WTC11 (cell line): ENCODE measurements at regions not wholly inside any gene's neighbourhood (a gene's known extent, or its start where the extent isn't known, plus 50 kb on each side); places are given as distances from the start of the nearest gene placed in this dataset.

ENCODE experiments used
- ATAC-seq: fragments of 200-7000 bp; cut with Tn5 transposase; 2 replicates; pipeline ENCODE4 v1.10.0; 2021; ENCODE audit warnings: mild to moderate bottlenecking, moderate library complexity
- CTCF ChIA-PET: fragments of 300-600 bp; sonication (Branson Sonifier 250); formaldehyde crosslinking; loops from one replicate; lab custom pipeline; 2021; ENCODE audit warnings: antibody characterized with exemption; lab: Charles Lee
- POLR2A ChIA-PET: fragments of 350-600 bp; sonication (Branson Sonifier 250); formaldehyde crosslinking; loops from one replicate; lab custom pipeline; 2021; ENCODE audit warnings: antibody characterized with exemption; lab: Charles Lee
- DNase-seq: peaks from one replicate; pipeline ENCODE4 v3.0.0; 2021; ENCODE audit warnings: low spot score
- H3K27ac Mint-ChIP-seq: 2 replicates; pipeline ENCODE4 v1.8.0; 2021; ENCODE audit warnings: mixed read lengths
- H3K27me3 Mint-ChIP-seq: 2 replicates; pipeline ENCODE4 v1.8.0; 2021; ENCODE audit warnings: low read depth, mild to moderate bottlenecking, moderate library complexity, mixed read lengths
- H3K36me3 Mint-ChIP-seq: 2 replicates; pipeline ENCODE4 v1.8.0; 2021; ENCODE audit warnings: mixed read lengths
- H3K4me1 Mint-ChIP-seq: 2 replicates; pipeline ENCODE4 v1.8.0; 2022; ENCODE audit warnings: mixed read lengths
- H3K4me3 Mint-ChIP-seq: 2 replicates; pipeline ENCODE4 v1.8.0; 2021; ENCODE audit warnings: mild to moderate bottlenecking, moderate library complexity, mixed read lengths
- H3K9me3 Mint-ChIP-seq: 2 replicates; pipeline ENCODE4 v1.8.0; 2021; ENCODE audit warnings: mixed read lengths
- AR ChIP-seq: fragments of 250-450 bp; sonication (Bioruptor Pico); IDR thresholded peaks from 2 replicates; pipeline ENCODE4 v1.9.0; 2021; ENCODE audit warnings: mild to moderate bottlenecking
- ATF1 ChIP-seq: sonication (generic); formaldehyde crosslinking; IDR thresholded peaks from 2 replicates; pipeline ENCODE4 v1.8.1; 2023; ENCODE audit warnings: mild to moderate bottlenecking, moderate library complexity, missing genetic modification reagents
- E2F1 ChIP-seq: sonication (generic); formaldehyde crosslinking; IDR thresholded peaks from 2 replicates; pipeline ENCODE4 v1.8.0; 2022; ENCODE audit warnings: mild to moderate bottlenecking, missing genetic modification reagents
- GABPB1 ChIP-seq: sonication (generic); formaldehyde crosslinking; IDR thresholded peaks from 2 replicates; pipeline ENCODE4 v1.8.1; 2023; ENCODE audit warnings: mild to moderate bottlenecking, missing genetic modification reagents
- JAZF1 ChIP-seq: fragments of 250-450 bp; sonication (Bioruptor Pico); IDR thresholded peaks from 2 replicates; pipeline ENCODE4 v1.9.0; 2021; ENCODE audit warnings: moderate library complexity, mild to moderate bottlenecking, inconsistent platforms
- JUN ChIP-seq: sonication (generic); formaldehyde crosslinking; IDR thresholded peaks from 2 replicates; pipeline ENCODE4 v1.8.0; 2023; ENCODE audit warnings: mild to moderate bottlenecking, missing genetic modification reagents
- MXD4 ChIP-seq: fragments of 250-450 bp; sonication (Bioruptor Pico); IDR thresholded peaks from 2 replicates; pipeline ENCODE4 v1.8.0; 2021; ENCODE audit warnings: mild to moderate bottlenecking, moderate library complexity, borderline replicate concordance
- NFATC4 ChIP-seq: fragments of 250-450 bp; sonication (Bioruptor Pico); IDR thresholded peaks from 2 replicates; pipeline ENCODE4 v1.9.0; 2021; ENCODE audit warnings: mild to moderate bottlenecking
- NFE2L1 ChIP-seq: sonication (generic); formaldehyde crosslinking; IDR thresholded peaks from 2 replicates; pipeline ENCODE4 v1.8.1; 2023; ENCODE audit warnings: missing genetic modification reagents
- NR1H2 ChIP-seq: sonication (generic); formaldehyde crosslinking; IDR thresholded peaks from 2 replicates; pipeline ENCODE4 v1.9.0; 2021; ENCODE audit warnings: mild to moderate bottlenecking, moderate library complexity, missing genetic modification reagents
- PRRX2 ChIP-seq: fragments of 250-450 bp; sonication (Bioruptor Pico); IDR thresholded peaks from 2 replicates; pipeline ENCODE4 v1.8.0; 2021; ENCODE audit warnings: mild to moderate bottlenecking
- SOX15 ChIP-seq: fragments of 250-450 bp; sonication (Bioruptor Pico); IDR thresholded peaks from 2 replicates; pipeline ENCODE4 v1.9.0; 2021; ENCODE audit warnings: mild to moderate bottlenecking
- TCF7 ChIP-seq: sonication (generic); formaldehyde crosslinking; IDR thresholded peaks from 2 replicates; pipeline ENCODE4 v1.8.0; 2022; ENCODE audit warnings: mild to moderate bottlenecking, low read depth, missing genetic modification reagents, moderate library complexity
- ZBTB21 ChIP-seq: sonication (generic); formaldehyde crosslinking; IDR thresholded peaks from 2 replicates; pipeline ENCODE4 v1.8.1; 2023; ENCODE audit warnings: mild to moderate bottlenecking, missing genetic modification reagents, borderline replicate concordance
- ZNF121 ChIP-seq: sonication (generic); formaldehyde crosslinking; IDR thresholded peaks from 2 replicates; pipeline ENCODE4 v1.8.0; 2023; ENCODE audit warnings: missing genetic modification reagents
- ZNF232 ChIP-seq: sonication (generic); formaldehyde crosslinking; IDR thresholded peaks from 2 replicates; pipeline ENCODE4 v1.8.0; 2022; ENCODE audit warnings: mild to moderate bottlenecking, missing genetic modification reagents
- ZNF396 ChIP-seq: fragments of 250-450 bp; sonication (Bioruptor Pico); IDR thresholded peaks from 2 replicates; pipeline ENCODE4 v1.8.0; 2021; ENCODE audit warnings: mild to moderate bottlenecking, moderate library complexity, borderline replicate concordance
- ZNF416 ChIP-seq: fragments of 250-450 bp; sonication (Bioruptor Pico); IDR thresholded peaks from 2 replicates; pipeline ENCODE4 v1.9.0; 2021; ENCODE audit warnings: mild to moderate bottlenecking, inconsistent platforms
- ZNF532 ChIP-seq: fragments of 250-450 bp; sonication (Bioruptor Pico); IDR thresholded peaks from 2 replicates; pipeline ENCODE4 v1.9.0; 2021; ENCODE audit warnings: mild to moderate bottlenecking, borderline replicate concordance
- ZSCAN18 ChIP-seq: fragments of 250-450 bp; sonication (Bioruptor Pico); IDR thresholded peaks from 2 replicates; pipeline ENCODE4 v2.1.2; 2022; ENCODE audit warnings: mild to moderate bottlenecking, moderate library complexity
- TF ChIP-seq, protein P1 (sequence below): sonication (generic); formaldehyde crosslinking; IDR thresholded peaks from 2 replicates; pipeline ENCODE4 v1.8.1; 2023; ENCODE audit warnings: mild to moderate bottlenecking, missing genetic modification reagents
- TF ChIP-seq, protein P2 (sequence below): sonication (generic); formaldehyde crosslinking; IDR thresholded peaks from 2 replicates; pipeline ENCODE4 v1.8.1; 2022; ENCODE audit warnings: mild to moderate bottlenecking, moderate library complexity, missing genetic modification reagents
- TF ChIP-seq, protein P3 (sequence below): sonication (generic); formaldehyde crosslinking; conservative IDR thresholded peaks from 2 replicates; pipeline ENCODE4 v1.8.1; 2022; ENCODE audit warnings: mild to moderate bottlenecking, missing genetic modification reagents

DNA sequence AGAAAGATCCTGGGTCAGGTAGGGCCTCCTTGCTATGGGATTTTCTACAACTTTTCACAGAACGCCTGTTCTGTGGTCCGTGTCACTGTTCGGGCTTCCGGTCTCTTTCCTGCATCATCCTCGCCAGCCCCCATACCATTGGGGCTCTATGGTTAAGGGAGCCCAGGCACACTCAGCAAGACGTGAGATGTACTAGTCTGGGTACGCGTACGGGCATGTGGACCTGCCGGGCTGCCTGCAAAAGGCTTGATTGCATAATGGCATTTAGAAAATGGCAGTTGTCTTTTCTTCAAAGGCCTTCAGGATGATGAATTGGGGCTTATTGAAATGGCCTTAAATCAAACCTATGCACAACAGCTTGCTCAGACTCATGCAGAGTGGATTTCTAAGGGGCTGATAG lies 86.7 kb downstream of the CNGA2 start (continued):
- TF ChIP-seq, protein P1, sequence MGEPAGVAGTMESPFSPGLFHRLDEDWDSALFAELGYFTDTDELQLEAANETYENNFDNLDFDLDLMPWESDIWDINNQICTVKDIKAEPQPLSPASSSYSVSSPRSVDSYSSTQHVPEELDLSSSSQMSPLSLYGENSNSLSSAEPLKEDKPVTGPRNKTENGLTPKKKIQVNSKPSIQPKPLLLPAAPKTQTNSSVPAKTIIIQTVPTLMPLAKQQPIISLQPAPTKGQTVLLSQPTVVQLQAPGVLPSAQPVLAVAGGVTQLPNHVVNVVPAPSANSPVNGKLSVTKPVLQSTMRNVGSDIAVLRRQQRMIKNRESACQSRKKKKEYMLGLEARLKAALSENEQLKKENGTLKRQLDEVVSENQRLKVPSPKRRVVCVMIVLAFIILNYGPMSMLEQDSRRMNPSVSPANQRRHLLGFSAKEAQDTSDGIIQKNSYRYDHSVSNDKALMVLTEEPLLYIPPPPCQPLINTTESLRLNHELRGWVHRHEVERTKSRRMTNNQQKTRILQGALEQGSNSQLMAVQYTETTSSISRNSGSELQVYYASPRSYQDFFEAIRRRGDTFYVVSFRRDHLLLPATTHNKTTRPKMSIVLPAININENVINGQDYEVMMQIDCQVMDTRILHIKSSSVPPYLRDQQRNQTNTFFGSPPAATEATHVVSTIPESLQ, result no peak

DNA sequence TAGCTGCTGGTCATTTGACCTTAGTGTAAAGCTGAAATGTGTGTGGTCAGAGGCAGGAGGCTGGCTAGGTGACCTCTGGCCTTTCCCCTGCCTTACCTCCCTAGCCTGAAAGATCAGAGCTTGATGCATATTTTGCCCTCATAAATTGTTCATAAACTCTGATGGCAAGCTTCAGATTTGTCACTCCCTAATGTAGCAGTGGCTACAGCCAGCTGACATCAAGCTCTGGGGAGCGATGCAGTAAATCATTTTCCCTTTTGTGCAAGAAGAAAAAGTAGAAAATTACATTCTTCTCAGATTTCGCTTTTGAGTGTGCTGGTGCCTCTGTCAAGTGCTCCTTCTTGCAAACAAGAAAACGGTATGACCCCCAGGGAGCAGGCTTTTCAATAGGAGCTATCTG lies 87.7 kb upstream of the MAGEA4 start:
- no peak overlapping the region for H3K27ac Mint-ChIP-seq
- no peaks in the 10 kb centered on the region for H3K27me3 Mint-ChIP-seq
- DNase-seq (no peak), ATAC-seq (no peak)
- peaks cover 11% of the 10 kb centered on the region for H3K4me1 Mint-ChIP-seq
- ChIA-PET POLR2A (no interaction called here), CTCF (interaction anchor here (0.5 to 1.5 kb wide), 2 partner anchors 72 to 197 kb away, joined by 3 to 4 read pairs; no protein-coding TSS in a partner anchor)
- no peak overlapping the region for H3K4me3 Mint-ChIP-seq
- H3K36me3 Mint-ChIP-seq, result no peaks in the 10 kb centered on the region
- no peak for TF ChIP-seq NR1H2 (CRISPR knock-in tag)
- no peak for TF ChIP-seq PRRX2 (CRISPR knock-in tag)
- TF ChIP-seq GABPB1, result no peak
- TF ChIP-seq JUN (CRISPR knock-in tag), result no peak
- TF ChIP-seq ZNF121 (CRISPR knock-in tag), result no peak
- no peak for TF ChIP-seq TCF7
- TF ChIP-seq NFATC4 (CRISPR knock-in tag), result no peak
- TF ChIP-seq ATF1 (CRISPR knock-in tag), result no peak
- TF ChIP-seq, protein P2, sequence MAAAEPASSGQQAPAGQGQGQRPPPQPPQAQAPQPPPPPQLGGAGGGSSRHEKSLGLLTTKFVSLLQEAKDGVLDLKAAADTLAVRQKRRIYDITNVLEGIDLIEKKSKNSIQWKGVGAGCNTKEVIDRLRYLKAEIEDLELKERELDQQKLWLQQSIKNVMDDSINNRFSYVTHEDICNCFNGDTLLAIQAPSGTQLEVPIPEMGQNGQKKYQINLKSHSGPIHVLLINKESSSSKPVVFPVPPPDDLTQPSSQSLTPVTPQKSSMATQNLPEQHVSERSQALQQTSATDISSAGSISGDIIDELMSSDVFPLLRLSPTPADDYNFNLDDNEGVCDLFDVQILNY, result no peak
- no peak for TF ChIP-seq ZSCAN18
- no peak for TF ChIP-seq NFE2L1 (CRISPR knock-in tag)
- TF ChIP-seq E2F1 (CRISPR knock-in tag), result no peak
- no peak for TF ChIP-seq JAZF1 (CRISPR knock-in tag)
- TF ChIP-seq SOX15, result no peak
- H3K9me3 Mint-ChIP-seq, result no peaks in the 10 kb centered on the region

- H3K4me1 Mint-ChIP-seq, result peaks cover 19% of the 10 kb centered on the region
- ATAC-seq (no peak), DNase-seq (no peak)
- H3K9me3 Mint-ChIP-seq, result no peaks in the 10 kb centered on the region
- CTCF ChIA-PET, result interaction anchor here (1.5 kb wide), 1 partner anchor 73 kb away, joined by 3 read pairs; no protein-coding TSS in a partner anchor
- no peaks in the 10 kb centered on the region for H3K27me3 Mint-ChIP-seq
- H3K27ac Mint-ChIP-seq, result no peak overlapping the region
- H3K36me3 Mint-ChIP-seq, result no peaks in the 10 kb centered on the region
- POLR2A ChIA-PET, result no interaction called here
- no peak overlapping the region for H3K4me3 Mint-ChIP-seq
- TF ChIP-seq ZNF232 (CRISPR knock-in tag) (no peak), ZNF532 (CRISPR knock-in tag) (no peak), ZNF396 (no peak), AR (CRISPR knock-in tag) (no peak), MXD4 (CRISPR knock-in tag) (no peak), ZNF416 (CRISPR knock-in tag) (no peak), NR1H2 (CRISPR knock-in tag) (no peak), ZBTB21 (CRISPR knock-in tag) (no peak)
- TF ChIP-seq, protein P3, sequence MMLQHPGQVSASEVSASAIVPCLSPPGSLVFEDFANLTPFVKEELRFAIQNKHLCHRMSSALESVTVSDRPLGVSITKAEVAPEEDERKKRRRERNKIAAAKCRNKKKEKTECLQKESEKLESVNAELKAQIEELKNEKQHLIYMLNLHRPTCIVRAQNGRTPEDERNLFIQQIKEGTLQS (CRISPR knock-in tag), result no peak
These were observed 86.7 kb upstream of the MAGEA4 start for GRCh38 chrX:151825925-151826485.
